HCT116 (cell line): ENCODE measurements at regions not wholly inside any gene's neighbourhood (a gene's known extent, or its start where the extent isn't known, plus 50 kb on each side); places are given as distances from the start of the nearest gene placed in this dataset.

Experiments
- ATAC-seq: fragments of 200-7000 bp; cut with Tn5 transposase; 2 replicates; pipeline ENCODE4 v1.9.1; 2020; ENCODE audit warnings: mild to moderate bottlenecking, moderate library complexity
- BruUV-seq: library from RNA; stranded (reverse); fragments of 400-500 nt; replicated peaks from 2 replicates; lab custom pipeline; 2021; lab: Mats Ljungman, UMichigan
- CTCF ChIA-PET: fragments of 300-600 bp; sonication (Branson Sonifier 250); formaldehyde crosslinking; loops from one replicate; lab custom pipeline; 2021; ENCODE audit warnings: antibody characterized with exemption; lab: Charles Lee
- POLR2A ChIA-PET: fragments of 300-600, 350-600 bp; sonication (Branson Sonifier 250); formaldehyde crosslinking; loops from one replicate; lab custom pipeline; 2021; ENCODE audit warnings: antibody characterized with exemption; lab: Charles Lee
- RAD21 ChIA-PET, 2 experiments: fragments of 300-600 bp; sonication (Branson Sonifier 250); formaldehyde crosslinking; loops; one replicate each; lab custom pipeline; 2023; ENCODE audit warnings: low total read pairs in 2 of 2; ENCODE audit not compliant: uncharacterized antibody in 2 of 2, unreplicated experiment in 2 of 2, low non-redundant PET in 1 of 2; lab: Charles Lee
- DNase-seq: peaks from one replicate; pipeline ENCODE4 v3.0.0-alpha.2; 2010; ENCODE audit warnings: low read depth, low spot score
- H2AFZ ChIP-seq: fragments of 200-600 bp; shearing (Covaris generic), sonication (generic); 2 replicates; pipeline ENCODE4 v1.6.1; 2017; ENCODE audit warnings: low read depth, mixed run types, mixed read lengths, antibody characterized with exemption, low read length; ENCODE audit not compliant: poor library complexity, severe bottlenecking
- H3K27ac ChIP-seq: 2 replicates; pipeline ENCODE4 v1.5.1; 2012; ENCODE audit warnings: low read depth, low read length
- H3K27me3 ChIP-seq: fragments of 200-600 bp; sonication (generic); 2 replicates; pipeline ENCODE4 v1.6.1; 2016; ENCODE audit warnings: mixed run types, low read length, mixed read lengths; ENCODE audit not compliant: insufficient read depth
- H3K36me3 ChIP-seq, 2 experiments: fragments of 200-500 bp in 1 of 2; fragments of 200-600 bp in 1 of 2; sonication (Bioruptor generic) in 1 of 2; sonication (generic) in 1 of 2; 2 replicates each; pipeline versions ENCODE4 v1.5.1 to v1.6.1; 2014 to 2016; ENCODE audit warnings: low read length in 2 of 2, inconsistent platforms in 1 of 2, mixed read lengths in 1 of 2, mixed run types in 1 of 2; ENCODE audit not compliant: insufficient read depth in 2 of 2, control insufficient read depth in 1 of 2
- H3K4me1 ChIP-seq, 2 experiments: fragments of 200-600 bp in 1 of 2; sonication (generic) in 1 of 2; 2 replicates each; pipeline versions ENCODE4 v1.5.1 to v1.6.1; 2012 to 2017; ENCODE audit warnings: low read length in 2 of 2, inconsistent platforms in 1 of 2, mild to moderate bottlenecking in 1 of 2, mixed read lengths in 1 of 2, mixed run types in 1 of 2, moderate library complexity in 1 of 2; ENCODE audit not compliant: insufficient read depth in 2 of 2, control insufficient read depth in 1 of 2
- H3K4me2 ChIP-seq: fragments of 200-600 bp; sonication (generic); 2 replicates; pipeline ENCODE4 v1.6.1; 2017; ENCODE audit warnings: mixed run types, low read length, mixed read lengths
- H3K4me3 ChIP-seq, 2 experiments: fragments of 200-600 bp in 1 of 2; sonication (generic) in 1 of 2; replicated peaks in 1 of 2; 2 replicates each; pipeline ENCODE4 v1.5.1; 2011 to 2016; ENCODE audit warnings: low read length in 2 of 2, control low read depth in 1 of 2, low read depth in 1 of 2, mild to moderate bottlenecking in 1 of 2, mixed read lengths in 1 of 2, mixed run types in 1 of 2
- H3K79me2 ChIP-seq: fragments of 200-600 bp; sonication (generic); 2 replicates; pipeline ENCODE4 v1.6.1; 2017; ENCODE audit warnings: mild to moderate bottlenecking, mixed run types, low read length, moderate library complexity, mixed read lengths; ENCODE audit not compliant: insufficient read depth
- H3K9ac ChIP-seq: fragments of 200-600 bp; sonication (generic); 2 replicates; pipeline ENCODE4 v1.6.1; 2016; ENCODE audit warnings: low read length, mixed read lengths
- H3K9me2 ChIP-seq: fragments of 200-600 bp; sonication (generic), shearing (Covaris generic); 2 replicates; pipeline ENCODE4 v1.6.1; 2017; ENCODE audit warnings: mixed run types, mild to moderate bottlenecking, moderate library complexity; ENCODE audit not compliant: insufficient read depth
- H3K9me3 ChIP-seq, 2 experiments: fragments of 200-500 bp in 1 of 2; fragments of 200-600 bp in 1 of 2; sonication (Bioruptor generic) in 1 of 2; sonication (generic) in 1 of 2; 2 replicates each; pipeline ENCODE4 v1.6.1; 2014 to 2017; ENCODE audit warnings: low read length in 2 of 2, mixed read lengths in 2 of 2, inconsistent platforms in 1 of 2, low read depth in 1 of 2, mild to moderate bottlenecking in 1 of 2, mixed run types in 1 of 2, moderate library complexity in 1 of 2; ENCODE audit not compliant: control insufficient read depth in 1 of 2, insufficient read depth in 1 of 2
- H4K20me1 ChIP-seq: fragments of 200-600 bp; sonication (generic), shearing (Covaris generic); 2 replicates; pipeline ENCODE4 v1.6.1; 2017; ENCODE audit warnings: mixed run types, mild to moderate bottlenecking, moderate library complexity; ENCODE audit not compliant: insufficient read depth
- CBX3 ChIP-seq: IDR thresholded peaks from 2 replicates; pipeline ENCODE4 v1.6.1; 2012; ENCODE audit warnings: low read depth
- CEBPB ChIP-seq: IDR thresholded peaks from 2 replicates; pipeline ENCODE4 v1.6.1; 2012; ENCODE audit warnings: low read depth
- EGR1 ChIP-seq: IDR thresholded peaks from 2 replicates; pipeline ENCODE4 v1.6.1; 2012; ENCODE audit warnings: low read depth
- EZH2 ChIP-seq: fragments of 200-600 bp; sonication (generic); IDR thresholded peaks from 2 replicates; pipeline ENCODE4 v1.6.1; 2017; ENCODE audit warnings: antibody characterized with exemption, mixed run types
- EZH2phosphoT487 ChIP-seq: fragments of 200-600 bp; IDR thresholded peaks from 2 replicates; pipeline ENCODE4 v1.6.1; 2018; ENCODE audit warnings: antibody characterized with exemption, borderline replicate concordance
- FOSL1 ChIP-seq: IDR thresholded peaks from 2 replicates; pipeline ENCODE4 v1.6.1; 2012; ENCODE audit warnings: low read depth
- JUND ChIP-seq: IDR thresholded peaks from 2 replicates; pipeline ENCODE4 v1.6.1; 2012
- POLR2A ChIP-seq: IDR thresholded peaks from 2 replicates; pipeline ENCODE4 v1.7.0; 2011; ENCODE audit warnings: borderline replicate concordance; ENCODE audit not compliant: insufficient read depth, insufficient read length; ENCODE audit errors: extremely low read depth
- SIN3A ChIP-seq: IDR thresholded peaks from 2 replicates; pipeline ENCODE4 v1.6.1; 2012; ENCODE audit warnings: low read depth
- SP1 ChIP-seq: IDR thresholded peaks from 2 replicates; pipeline ENCODE4 v1.6.1; 2012; ENCODE audit warnings: low read depth
- SRF ChIP-seq: IDR thresholded peaks from 2 replicates; pipeline ENCODE4 v1.6.1; 2012; ENCODE audit warnings: low read depth
- YY1 ChIP-seq: IDR thresholded peaks from 2 replicates; pipeline ENCODE4 v1.6.1; 2011; ENCODE audit warnings: low read length, low read depth, moderate library complexity, mild to moderate bottlenecking; ENCODE audit not compliant: insufficient replicate concordance; ENCODE audit errors: extremely low read depth
- ZFX ChIP-seq: fragments of 450-650 bp; IDR thresholded peaks from 2 replicates; pipeline ENCODE4 v1.6.1; 2017
- intact Hi-C: fragments of 100-400 bp; cut with micrococcal nuclease; formaldehyde crosslinking; loops from 2 replicates; pipeline ENCODE4 v1.10.0; 2022
- TF ChIP-seq, protein P1 (sequence below): IDR thresholded peaks from 2 replicates; pipeline ENCODE4 v1.6.1; 2012; ENCODE audit warnings: low read depth
- TF ChIP-seq, protein P2 (sequence below): IDR thresholded peaks from 2 replicates; pipeline ENCODE4 v1.6.1; 2012
- TF ChIP-seq, protein P3 (sequence below), 3 experiments: fragments of 200-600 bp in 1 of 3; sonication (generic) in 1 of 3; IDR thresholded peaks in 2 of 3; conservative IDR thresholded peaks in 1 of 3; 2 replicates each; pipeline ENCODE4 v1.5.1; 2012 to 2017; ENCODE audit warnings: low read depth in 2 of 3, low read length in 2 of 3, antibody characterized with exemption in 1 of 3, borderline replicate concordance in 1 of 3, control low read depth in 1 of 3, mild to moderate bottlenecking in 1 of 3, mixed read lengths in 1 of 3, mixed run types in 1 of 3, moderate library complexity in 1 of 3; ENCODE audit not compliant: insufficient read depth in 1 of 3

DNA sequence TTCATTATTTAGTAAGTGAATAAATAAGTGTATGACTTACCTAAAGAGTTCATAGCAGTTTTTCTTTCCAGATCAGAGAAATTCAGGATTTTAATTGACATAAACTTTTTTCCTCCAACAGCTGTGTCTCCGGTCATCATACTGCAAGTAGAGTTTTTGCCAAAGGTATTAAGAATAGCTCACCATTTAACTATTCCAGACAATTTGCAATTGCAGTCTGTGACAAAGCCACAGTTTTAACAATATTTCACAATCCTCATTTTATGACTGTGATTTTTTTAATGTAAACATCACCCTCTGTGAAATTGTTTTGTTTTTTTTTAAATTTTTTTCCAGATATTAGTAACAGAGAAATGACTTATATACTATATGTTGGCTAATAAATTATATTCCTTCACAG lies 199.1 kb downstream of the TRIB2 start:
- BruUV-seq: no TSS peak
- H3K27me3 ChIP-seq: no peaks in the 10 kb centered on the region
- ATAC-seq (no peak), DNase-seq (no peak)
- peaks cover 0 to 5% of the 10 kb centered on the region in 2 experiments; a peak in 1 of 4 replicates for H3K4me1 ChIP-seq
- no peaks in the 10 kb centered on the region for H3K79me2 ChIP-seq
- TF ChIP-seq, protein P1, sequence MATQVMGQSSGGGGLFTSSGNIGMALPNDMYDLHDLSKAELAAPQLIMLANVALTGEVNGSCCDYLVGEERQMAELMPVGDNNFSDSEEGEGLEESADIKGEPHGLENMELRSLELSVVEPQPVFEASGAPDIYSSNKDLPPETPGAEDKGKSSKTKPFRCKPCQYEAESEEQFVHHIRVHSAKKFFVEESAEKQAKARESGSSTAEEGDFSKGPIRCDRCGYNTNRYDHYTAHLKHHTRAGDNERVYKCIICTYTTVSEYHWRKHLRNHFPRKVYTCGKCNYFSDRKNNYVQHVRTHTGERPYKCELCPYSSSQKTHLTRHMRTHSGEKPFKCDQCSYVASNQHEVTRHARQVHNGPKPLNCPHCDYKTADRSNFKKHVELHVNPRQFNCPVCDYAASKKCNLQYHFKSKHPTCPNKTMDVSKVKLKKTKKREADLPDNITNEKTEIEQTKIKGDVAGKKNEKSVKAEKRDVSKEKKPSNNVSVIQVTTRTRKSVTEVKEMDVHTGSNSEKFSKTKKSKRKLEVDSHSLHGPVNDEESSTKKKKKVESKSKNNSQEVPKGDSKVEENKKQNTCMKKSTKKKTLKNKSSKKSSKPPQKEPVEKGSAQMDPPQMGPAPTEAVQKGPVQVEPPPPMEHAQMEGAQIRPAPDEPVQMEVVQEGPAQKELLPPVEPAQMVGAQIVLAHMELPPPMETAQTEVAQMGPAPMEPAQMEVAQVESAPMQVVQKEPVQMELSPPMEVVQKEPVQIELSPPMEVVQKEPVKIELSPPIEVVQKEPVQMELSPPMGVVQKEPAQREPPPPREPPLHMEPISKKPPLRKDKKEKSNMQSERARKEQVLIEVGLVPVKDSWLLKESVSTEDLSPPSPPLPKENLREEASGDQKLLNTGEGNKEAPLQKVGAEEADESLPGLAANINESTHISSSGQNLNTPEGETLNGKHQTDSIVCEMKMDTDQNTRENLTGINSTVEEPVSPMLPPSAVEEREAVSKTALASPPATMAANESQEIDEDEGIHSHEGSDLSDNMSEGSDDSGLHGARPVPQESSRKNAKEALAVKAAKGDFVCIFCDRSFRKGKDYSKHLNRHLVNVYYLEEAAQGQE: no peak
- TF ChIP-seq JUND (no peak), SP1 (no peak), POLR2A (no peak), SRF (no peak), CEBPB (no peak), CBX3 (no peak), EGR1 (no peak), EZH2 (no peak), EZH2phosphoT487 (no peak), YY1 (no peak), SIN3A (no peak), ZFX (no peak), FOSL1 (no peak)
- TF ChIP-seq, protein P2, sequence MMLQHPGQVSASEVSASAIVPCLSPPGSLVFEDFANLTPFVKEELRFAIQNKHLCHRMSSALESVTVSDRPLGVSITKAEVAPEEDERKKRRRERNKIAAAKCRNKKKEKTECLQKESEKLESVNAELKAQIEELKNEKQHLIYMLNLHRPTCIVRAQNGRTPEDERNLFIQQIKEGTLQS: no peak
- TF ChIP-seq, protein P3, sequence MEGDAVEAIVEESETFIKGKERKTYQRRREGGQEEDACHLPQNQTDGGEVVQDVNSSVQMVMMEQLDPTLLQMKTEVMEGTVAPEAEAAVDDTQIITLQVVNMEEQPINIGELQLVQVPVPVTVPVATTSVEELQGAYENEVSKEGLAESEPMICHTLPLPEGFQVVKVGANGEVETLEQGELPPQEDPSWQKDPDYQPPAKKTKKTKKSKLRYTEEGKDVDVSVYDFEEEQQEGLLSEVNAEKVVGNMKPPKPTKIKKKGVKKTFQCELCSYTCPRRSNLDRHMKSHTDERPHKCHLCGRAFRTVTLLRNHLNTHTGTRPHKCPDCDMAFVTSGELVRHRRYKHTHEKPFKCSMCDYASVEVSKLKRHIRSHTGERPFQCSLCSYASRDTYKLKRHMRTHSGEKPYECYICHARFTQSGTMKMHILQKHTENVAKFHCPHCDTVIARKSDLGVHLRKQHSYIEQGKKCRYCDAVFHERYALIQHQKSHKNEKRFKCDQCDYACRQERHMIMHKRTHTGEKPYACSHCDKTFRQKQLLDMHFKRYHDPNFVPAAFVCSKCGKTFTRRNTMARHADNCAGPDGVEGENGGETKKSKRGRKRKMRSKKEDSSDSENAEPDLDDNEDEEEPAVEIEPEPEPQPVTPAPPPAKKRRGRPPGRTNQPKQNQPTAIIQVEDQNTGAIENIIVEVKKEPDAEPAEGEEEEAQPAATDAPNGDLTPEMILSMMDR (IDR thresholded peaks at IDR 0.05 in 2 of 3, conservative IDR thresholded peaks at IDR 0.05 in 1 of 3; ENCODE audit: borderline replicate concordance in 1 of 3, insufficient read depth in 1 of 3, low read depth in 2 of 3, low read length in 2 of 3): no peak
- ChIA-PET POLR2A (no interaction called here), CTCF (no interaction called here), RAD21 (no interaction called here)
- H4K20me1 ChIP-seq: no peaks in the 10 kb centered on the region
- no peak overlapping the region for H2AFZ ChIP-seq
- H3K9me2 ChIP-seq: no peaks in the 10 kb centered on the region
- no peaks in the 10 kb centered on the region for H3K36me3 ChIP-seq
- H3K9ac ChIP-seq: no peak overlapping the region
- no peak overlapping the region for H3K4me3 ChIP-seq
- intact Hi-C loops: no loop called here
- H3K9me3 ChIP-seq: no peaks in the 10 kb centered on the region
- no peak overlapping the region for H3K4me2 ChIP-seq
- no peak overlapping the region for H3K27ac ChIP-seq
